GM18502 (cell line): ENCODE measurements at regions not wholly inside any gene's neighbourhood (a gene's known extent, or its start where the extent isn't known, plus 50 kb on each side); places are given as distances from the start of the nearest gene placed in this dataset.

ENCODE experiments used
- ATAC-seq: cut with Tn5 transposase; IDR thresholded peaks from one replicate; pipeline ENCODE4 v1.9.1; 2021; ENCODE audit warnings: mild to moderate bottlenecking; ENCODE audit not compliant: unreplicated experiment, poor library complexity

GRCh38 chr22:49015993-49016908 is 811.4 kb downstream of the BRD1 start:
- no peak for ATAC-seq

GRCh38 chr22:49015459-49015858 is 812.2 kb downstream of the BRD1 start:
- no peak for ATAC-seq

- no peak for ATAC-seq
Observed at GRCh38 chr22:49014227-49015201, 813.2 kb downstream of the BRD1 start.

- no peak for ATAC-seq
Observed at GRCh38 chr22:49013707-49014106, 814.0 kb downstream of the BRD1 start.

GRCh38 chr22:49012712-49013395 is 814.8 kb downstream of the BRD1 start:
- no peak for ATAC-seq

GRCh38 chr22:49011769-49012648 is 815.7 kb downstream of the BRD1 start:
- no peak for ATAC-seq

GRCh38 chr22:49011379-49011768 is 816.3 kb downstream of the BRD1 start:
- no peak for ATAC-seq

GRCh38 chr22:49010901-49011300 is 816.8 kb downstream of the BRD1 start:
- ATAC-seq: no peak

GRCh38 chr22:49010070-49010863 is 817.4 kb downstream of the BRD1 start:
- no peak for ATAC-seq

GRCh38 chr22:49009359-49010063 is 818.2 kb downstream of the BRD1 start:
- no peak for ATAC-seq

- no peak for ATAC-seq
Observed at GRCh38 chr22:49008682-49009235, 818.9 kb downstream of the BRD1 start.

- no peak for ATAC-seq
Observed at GRCh38 chr22:49007013-49007653, 820.5 kb downstream of the BRD1 start.

- no peak for ATAC-seq
Observed at GRCh38 chr22:49006207-49007012, 821.3 kb downstream of the BRD1 start.

GRCh38 chr22:49005557-49005956 is 822.1 kb downstream of the BRD1 start:
- ATAC-seq: no peak

GRCh38 chr22:49004484-49005399 is 822.9 kb downstream of the BRD1 start:
- ATAC-seq: no peak
